ENCODE measurements at regions not wholly inside any gene's neighbourhood (a gene's known extent, or its start where the extent isn't known, plus 50 kb on each side); places are given as distances from the start of the nearest gene placed in this dataset.

DNA sequence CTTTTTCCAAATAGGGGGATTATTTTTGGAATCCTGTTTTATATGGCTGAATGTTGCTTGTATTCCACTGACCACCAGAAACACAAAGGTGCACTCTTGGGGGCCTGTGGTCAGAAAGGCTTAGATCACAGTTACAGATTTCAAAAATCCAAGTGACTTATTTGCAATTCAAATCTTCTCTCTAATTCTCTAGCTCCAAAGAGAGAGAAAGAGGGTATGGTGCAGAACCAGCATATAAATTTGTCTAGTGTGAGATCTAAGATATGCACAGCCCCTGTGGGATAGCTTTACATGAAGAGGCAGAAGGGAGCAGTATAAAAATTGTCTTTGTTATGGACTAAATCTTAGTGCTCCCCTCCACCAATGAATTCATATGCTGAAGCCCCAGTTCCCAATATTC, 1121.7 kb upstream of the CELF2 start:
- DNase-seq (ENCODE audit: low read depth): no peak
- TF ChIP-seq, protein P1, sequence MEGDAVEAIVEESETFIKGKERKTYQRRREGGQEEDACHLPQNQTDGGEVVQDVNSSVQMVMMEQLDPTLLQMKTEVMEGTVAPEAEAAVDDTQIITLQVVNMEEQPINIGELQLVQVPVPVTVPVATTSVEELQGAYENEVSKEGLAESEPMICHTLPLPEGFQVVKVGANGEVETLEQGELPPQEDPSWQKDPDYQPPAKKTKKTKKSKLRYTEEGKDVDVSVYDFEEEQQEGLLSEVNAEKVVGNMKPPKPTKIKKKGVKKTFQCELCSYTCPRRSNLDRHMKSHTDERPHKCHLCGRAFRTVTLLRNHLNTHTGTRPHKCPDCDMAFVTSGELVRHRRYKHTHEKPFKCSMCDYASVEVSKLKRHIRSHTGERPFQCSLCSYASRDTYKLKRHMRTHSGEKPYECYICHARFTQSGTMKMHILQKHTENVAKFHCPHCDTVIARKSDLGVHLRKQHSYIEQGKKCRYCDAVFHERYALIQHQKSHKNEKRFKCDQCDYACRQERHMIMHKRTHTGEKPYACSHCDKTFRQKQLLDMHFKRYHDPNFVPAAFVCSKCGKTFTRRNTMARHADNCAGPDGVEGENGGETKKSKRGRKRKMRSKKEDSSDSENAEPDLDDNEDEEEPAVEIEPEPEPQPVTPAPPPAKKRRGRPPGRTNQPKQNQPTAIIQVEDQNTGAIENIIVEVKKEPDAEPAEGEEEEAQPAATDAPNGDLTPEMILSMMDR (IDR thresholded peaks at IDR 0.05; ENCODE audit: insufficient read depth, low read depth, low read length): no peak
- H3K4me3 ChIP-seq (ENCODE audit: low read depth, low read length): no peak overlapping the region

DNA sequence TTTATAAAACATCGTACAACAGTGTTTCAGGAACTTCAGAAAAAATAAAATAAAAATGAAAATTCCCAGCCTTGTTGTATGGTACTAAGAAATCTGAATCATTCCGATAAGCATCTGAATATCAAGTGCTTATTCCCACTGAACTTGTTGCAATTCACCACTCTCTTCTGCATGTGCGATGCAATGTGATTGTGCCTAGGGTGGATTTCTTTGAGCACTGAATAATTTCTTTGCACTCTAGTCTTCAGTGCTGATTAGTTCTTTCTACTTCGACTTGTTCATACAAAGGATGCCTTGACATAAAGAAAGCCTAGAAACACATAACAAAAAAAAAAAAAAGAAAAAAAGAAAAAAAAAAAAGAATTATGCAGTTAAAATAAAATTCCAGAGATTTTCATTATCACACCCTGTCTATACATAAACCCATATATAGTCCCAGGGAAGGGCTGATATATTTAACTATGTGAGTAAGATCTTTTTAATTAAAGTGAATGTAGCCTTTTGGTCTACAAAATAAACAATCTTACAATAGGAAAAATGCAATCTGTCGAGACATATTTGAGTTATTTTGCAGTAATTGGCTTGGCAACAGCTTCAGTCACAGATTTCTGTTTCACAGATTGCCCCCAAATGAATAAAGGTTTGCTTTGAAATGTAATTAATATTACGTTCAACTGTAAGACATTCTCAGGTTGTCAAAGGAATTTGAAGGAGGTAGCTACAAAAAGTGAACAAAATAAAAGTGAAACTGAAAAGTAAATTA, 1118.9 kb upstream of the CELF2 start:
- TF ChIP-seq, protein P1 (IDR thresholded peaks at IDR 0.05; ENCODE audit: insufficient read depth, low read depth, low read length): no peak
- no peak overlapping the region for H3K4me3 ChIP-seq (ENCODE audit: low read depth, low read length)
- no peak for DNase-seq (ENCODE audit: low read depth)

DNA sequence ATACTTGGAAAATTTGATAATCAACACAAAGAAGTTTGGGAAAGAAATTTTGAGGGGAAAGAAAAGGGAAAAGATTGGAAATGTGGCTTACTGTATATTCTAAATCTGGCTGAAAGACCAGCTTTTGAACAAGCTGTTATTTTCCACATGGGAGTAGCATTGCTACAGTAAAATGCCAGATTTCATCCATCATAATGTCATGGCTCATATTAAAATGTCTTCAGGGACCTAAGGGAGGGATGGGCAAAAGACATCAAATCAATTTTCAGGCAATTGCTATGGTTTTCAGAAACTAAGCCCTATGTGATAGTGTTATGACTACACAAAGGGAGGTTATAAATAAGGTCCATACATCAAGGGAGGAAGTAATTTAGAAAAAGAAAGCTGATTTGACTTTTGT, 1116.9 kb upstream of the CELF2 start:
- no peak overlapping the region for H3K4me3 ChIP-seq (ENCODE audit: low read depth, low read length)
- no peak for DNase-seq (ENCODE audit: low read depth)
- TF ChIP-seq, protein P1 (IDR thresholded peaks at IDR 0.05; ENCODE audit: insufficient read depth, low read depth, low read length): no peak

DNA sequence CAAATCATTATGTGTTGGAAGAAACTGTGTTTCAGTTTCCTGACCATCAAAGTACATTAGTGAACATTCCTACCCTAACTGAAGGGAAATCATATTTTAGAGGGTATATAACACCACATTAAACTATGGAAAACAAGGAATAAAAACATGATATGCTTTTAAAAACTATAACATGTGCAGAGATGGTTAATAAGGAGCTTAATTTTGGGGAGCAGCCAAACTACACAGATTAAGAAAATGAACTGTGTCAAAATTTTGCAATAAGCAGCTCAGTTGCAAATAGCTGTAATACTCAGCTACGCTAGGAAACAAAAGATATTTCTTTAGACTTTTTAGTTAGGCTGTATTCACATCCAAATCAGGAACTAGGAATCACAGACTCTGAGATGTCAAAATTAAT, 1115.7 kb upstream of the CELF2 start:
- no peak for DNase-seq (ENCODE audit: low read depth)
- no peak overlapping the region for H3K4me3 ChIP-seq (ENCODE audit: low read depth, low read length)
- TF ChIP-seq, protein P1 (IDR thresholded peaks at IDR 0.05; ENCODE audit: insufficient read depth, low read depth, low read length): no peak

DNA sequence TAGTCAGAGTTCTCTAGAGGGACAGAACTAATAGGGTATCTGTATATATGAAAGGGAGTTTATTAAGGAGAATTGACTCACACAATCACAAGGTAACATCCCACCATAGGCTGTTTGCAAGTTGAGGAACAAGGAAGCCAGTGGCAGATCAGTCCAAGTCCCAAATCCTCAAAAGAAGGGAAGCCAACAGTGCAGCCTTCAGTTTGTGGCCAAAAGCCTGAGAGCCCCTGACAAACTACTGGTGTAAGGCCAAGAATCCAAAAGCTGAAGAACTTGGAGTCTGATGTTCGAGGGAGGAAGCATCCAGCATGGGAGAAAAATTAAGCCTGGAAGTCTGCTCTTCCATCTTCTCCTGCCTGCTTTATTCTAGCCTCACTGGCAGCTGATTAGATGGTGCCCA, 1107.2 kb upstream of the CELF2 start:
- no peak overlapping the region for H3K4me3 ChIP-seq (ENCODE audit: low read depth, low read length)
- TF ChIP-seq, protein P1 (IDR thresholded peaks at IDR 0.05; ENCODE audit: insufficient read depth, low read depth, low read length): no peak
- DNase-seq (ENCODE audit: low read depth): no peak

DNA sequence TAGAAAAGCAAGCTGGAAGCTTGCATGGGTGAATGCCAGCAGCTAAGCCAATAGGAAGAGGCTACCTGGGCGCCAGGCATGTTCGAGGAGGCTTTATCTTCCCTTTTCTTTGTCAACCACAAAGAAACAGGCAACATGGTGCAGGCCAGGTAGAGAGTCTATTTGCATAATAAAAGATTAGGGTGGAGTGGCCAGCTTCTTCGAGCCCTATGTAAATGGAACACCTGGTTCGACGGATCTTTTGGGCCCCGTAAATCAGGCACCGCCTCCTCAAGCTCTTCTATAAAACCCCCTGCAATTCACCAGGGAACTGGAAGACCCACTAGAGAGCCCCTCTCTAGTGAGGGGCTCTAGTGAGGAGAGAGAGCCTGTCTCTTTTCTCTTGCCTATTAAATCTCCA, 1106.2 kb upstream of the CELF2 start:
- TF ChIP-seq, protein P1 (IDR thresholded peaks at IDR 0.05; ENCODE audit: insufficient read depth, low read depth, low read length): no peak
- DNase-seq (ENCODE audit: low read depth): no peak

More for the DNA sequence above, 1106.2 kb upstream of the CELF2 start:
- no peak overlapping the region for H3K4me3 ChIP-seq (ENCODE audit: low read depth, low read length)
